A549 (cell line): ENCODE measurements at regions not wholly inside any gene's neighbourhood (a gene's known extent, or its start where the extent isn't known, plus 50 kb on each side); places are given as distances from the start of the nearest gene placed in this dataset.
A peak's percentile ranks its signal among the peaks of the same experiment; 100 is the strongest.

Source experiments
- ATAC-seq, 2 experiments: fragments of 200-7000 bp in 1 of 2; fragments of >200 bp in 1 of 2; cut with Nextera tagmentation in 1 of 2; cut with Tn5 transposase in 1 of 2; 3 replicates each; pipeline versions ENCODE4 v1.8.0 to v1.9.1; 2018 to 2020; ENCODE audit warnings: mild to moderate bottlenecking in 1 of 2, moderate library complexity in 1 of 2
- CTCF ChIA-PET: fragments of 300-600 bp; sonication (Branson Sonifier 250); formaldehyde crosslinking; extraction: SDS; loops from one replicate; lab custom pipeline; 2021; ENCODE audit warnings: antibody characterized with exemption, inconsistent platforms; lab: Yijun Ruan, JAX
- POLR2A ChIA-PET: fragments of 350-600 bp; formaldehyde crosslinking; extraction: SDS; loops from one replicate; lab custom pipeline; 2021; ENCODE audit warnings: antibody characterized with exemption, inconsistent platforms; lab: Yijun Ruan, JAX
- DNase-seq, 2 experiments: peaks; one replicate each; pipeline versions ENCODE4 v3.0.0 to v3.0.0-alpha.2; 2011 to 2016; ENCODE audit warnings: low read depth in 1 of 2, low spot score in 1 of 2
- FAIRE-seq: peaks from 2 replicates; lab custom pipeline; 2011; peaks lifted over from hg19 to GRCh38; lab: Jason Lieb, UNC
- H3K27ac ChIP-seq, 2 experiments: fragments of >200 bp; sonication (Bioruptor Twin); formaldehyde crosslinking; 3 replicates each; pipeline ENCODE4 v1.5.1; 2016 to 2017
- H3K4me1 ChIP-seq: fragments of >200 bp; sonication (Bioruptor Twin); formaldehyde crosslinking; 3 replicates; pipeline ENCODE4 v1.6.1; 2016
- H3K4me2 ChIP-seq: fragments of >200 bp; sonication (Bioruptor Twin); formaldehyde crosslinking; 3 replicates; pipeline ENCODE4 v1.6.1; 2016
- H3K4me3 ChIP-seq: fragments of >200 bp; sonication (Bioruptor Twin); formaldehyde crosslinking; 3 replicates; pipeline ENCODE4 v1.5.1; 2016
- H3K9me3 ChIP-seq: fragments of >200 bp; sonication (Bioruptor Twin); formaldehyde crosslinking; 3 replicates; pipeline ENCODE4 v1.6.1; 2016
- BCL3 ChIP-seq: fragments of >200 bp; sonication (Bioruptor Twin); formaldehyde crosslinking; IDR thresholded peaks from 3 replicates; pipeline ENCODE4 v1.6.1; 2016
- CEBPB ChIP-seq, 2 experiments: fragments of >200 bp in 1 of 2; sonication (Bioruptor Twin) in 1 of 2; formaldehyde crosslinking in 1 of 2; IDR thresholded peaks; 2 replicates each; pipeline ENCODE4 v1.6.1; 2012 to 2016
- CHD4 ChIP-seq: fragments of 200-600 bp; sonication (generic); IDR thresholded peaks from 2 replicates; pipeline ENCODE4 v1.6.1; 2016; ENCODE audit warnings: antibody characterized with exemption, mild to moderate bottlenecking, borderline replicate concordance
- CTCF ChIP-seq: fragments of >200 bp; sonication (Bioruptor Twin); formaldehyde crosslinking; IDR thresholded peaks from 3 replicates; pipeline ENCODE4 v1.5.1; 2016
- ELK1 ChIP-seq: fragments of 150-350 bp; IDR thresholded peaks from 2 replicates; pipeline ENCODE4 v1.6.1; 2014; ENCODE audit warnings: low read depth, mild to moderate bottlenecking, low read length
- ESRRA ChIP-seq: fragments of 150-350 bp; IDR thresholded peaks from 2 replicates; pipeline ENCODE4 v1.6.1; 2014; ENCODE audit warnings: mild to moderate bottlenecking, low read length, borderline replicate concordance
- FOSL2 ChIP-seq, 2 experiments: fragments of 450-650 bp in 1 of 2; fragments of >200 bp in 1 of 2; sonication (Bioruptor Twin) in 1 of 2; formaldehyde crosslinking; IDR thresholded peaks; 2 replicates each; pipeline versions ENCODE4 v1.5.0 to v1.6.1; 2016 to 2020; ENCODE audit warnings: mild to moderate bottlenecking in 1 of 2, moderate library complexity in 1 of 2
- HDAC2 ChIP-seq: fragments of 200-600 bp; sonication (generic); IDR thresholded peaks from 2 replicates; pipeline ENCODE4 v1.6.1; 2016
- HOXB5 ChIP-seq: fragments of 250-450 bp; sonication (Bioruptor Pico); IDR thresholded peaks from 2 replicates; pipeline ENCODE4 v1.5.0; 2020; ENCODE audit warnings: mild to moderate bottlenecking, moderate library complexity
- JUN ChIP-seq, 2 experiments: fragments of >200 bp; sonication (Bioruptor Twin); formaldehyde crosslinking; IDR thresholded peaks; 2 replicates in 1 of 2; 3 replicates in 1 of 2; pipeline ENCODE4 v1.6.1; 2016 to 2017
- JUNB ChIP-seq: fragments of >200 bp; sonication (Bioruptor Twin); formaldehyde crosslinking; IDR thresholded peaks from 2 replicates; pipeline ENCODE4 v1.6.1; 2016
- KDM5A ChIP-seq: fragments of 200-600 bp; sonication (generic); IDR thresholded peaks from 2 replicates; pipeline ENCODE4 v1.6.1; 2016; ENCODE audit warnings: antibody characterized with exemption, mild to moderate bottlenecking
- MAZ ChIP-seq: fragments of 150-350 bp; IDR thresholded peaks from 2 replicates; pipeline ENCODE4 v1.6.1; 2014; ENCODE audit warnings: antibody characterized with exemption, low read depth, low read length, borderline replicate concordance
- MYC ChIP-seq: IDR thresholded peaks from 2 replicates; pipeline ENCODE4 v1.6.1; 2012; ENCODE audit warnings: mild to moderate bottlenecking, inconsistent platforms, low read length, improper control_type of control experiment, borderline replicate concordance
- NPAS2 ChIP-seq: fragments of 250-450 bp; sonication (Bioruptor Pico); IDR thresholded peaks from 2 replicates; pipeline ENCODE4 v1.8.0; 2022; ENCODE audit warnings: mild to moderate bottlenecking, moderate library complexity, borderline replicate concordance
- NR3C1 ChIP-seq: fragments of >200 bp; sonication (Bioruptor Twin); formaldehyde crosslinking; IDR thresholded peaks from 3 replicates; pipeline ENCODE4 v1.6.1; 2017
- PBX3 ChIP-seq: IDR thresholded peaks from 2 replicates; pipeline ENCODE4 v1.6.1; 2012
- PHF8 ChIP-seq: fragments of 200-600 bp; sonication (generic); IDR thresholded peaks from 2 replicates; pipeline ENCODE4 v1.6.1; 2016; ENCODE audit warnings: low read depth, mild to moderate bottlenecking, antibody characterized with exemption, moderate library complexity, borderline replicate concordance
- POLR2A ChIP-seq: IDR thresholded peaks from 2 replicates; pipeline ENCODE4 v1.6.1; 2012; ENCODE audit warnings: mild to moderate bottlenecking, low read length
- POLR2AphosphoS2 ChIP-seq: conservative IDR thresholded peaks from 2 replicates; pipeline ENCODE4 v1.6.1; 2012; ENCODE audit warnings: low read length, improper control_type of control experiment, inconsistent platforms
- RFX5 ChIP-seq: fragments of 450-650 bp; IDR thresholded peaks from 2 replicates; pipeline ENCODE4 v1.7.1; 2014; ENCODE audit warnings: antibody characterized with exemption, mild to moderate bottlenecking, moderate library complexity
- RNF2 ChIP-seq: fragments of 200-600 bp; sonication (generic); IDR thresholded peaks from 2 replicates; pipeline ENCODE4 v1.6.1; 2016; ENCODE audit warnings: low read depth, mild to moderate bottlenecking, antibody characterized with exemption, moderate library complexity, borderline replicate concordance
- SREBF2 ChIP-seq: fragments of 450-650 bp; IDR thresholded peaks from 2 replicates; pipeline ENCODE4 v1.6.1; 2014; ENCODE audit warnings: mild to moderate bottlenecking, moderate library complexity
- TFCP2L1 ChIP-seq: fragments of 250-450 bp; sonication (Bioruptor Pico); IDR thresholded peaks from 2 replicates; pipeline ENCODE4 v1.5.0; 2021; ENCODE audit warnings: mild to moderate bottlenecking
- TP53 ChIP-seq: fragments of 250-450 bp; sonication (Bioruptor Pico); IDR thresholded peaks from 2 replicates; pipeline ENCODE4 v1.5.0; 2021; ENCODE audit warnings: mild to moderate bottlenecking, moderate library complexity
- USF2 ChIP-seq: fragments of 450-650 bp; IDR thresholded peaks from 2 replicates; pipeline ENCODE4 v1.6.1; 2014; ENCODE audit warnings: antibody characterized with exemption
- ZSCAN20 ChIP-seq: fragments of 250-450 bp; sonication (Bioruptor Pico); IDR thresholded peaks from 2 replicates; pipeline ENCODE4 v1.8.0; 2022; ENCODE audit warnings: mild to moderate bottlenecking, moderate library complexity
- WGBS: methylation state at CpG from one replicate; pipeline ENCODE4 v1.1.6; 2017; ENCODE audit errors: missing lambda C conversion rate; 5-methylcytosine and 5-hydroxymethylcytosine counted together

GRCh38 chr13:34224877-34225276 is 406.9 kb downstream of the RFC3 start:
- DNase-seq = no peak
- WGBS = 99% methylated on average over 10 of the region's 10 CpGs
- CTCF ChIA-PET = no interaction called here
- ATAC-seq = no peak
- peaks cover 9% of the 10 kb centered on the region; the same call in 2 of the 3 replicates for H3K9me3 ChIP-seq
- no peak overlapping the region for H3K4me2 ChIP-seq
- FAIRE-seq = no peak
- no peak overlapping the region for H3K4me3 ChIP-seq
- TF ChIP-seq HDAC2 = no peak
- no peak for TF ChIP-seq CEBPB (IDR thresholded peaks at IDR 0.05)
- TF ChIP-seq JUNB = no peak
- no peak for TF ChIP-seq PHF8
- no peak for TF ChIP-seq POLR2AphosphoS2
- no peak for TF ChIP-seq USF2
- no peak for TF ChIP-seq FOSL2 (IDR thresholded peaks at IDR 0.05)
- TF ChIP-seq FOSL2 (CRISPR knock-in tag; IDR thresholded peaks at IDR 0.05) = no peak
- TF ChIP-seq RNF2 = no peak
- no peak for TF ChIP-seq BCL3
- H3K4me1 ChIP-seq = peaks cover 19% of the 10 kb centered on the region
- H3K27ac ChIP-seq = peak overlapping the region; percentile 59 to 66; a peak in 5 of 6 replicates
- POLR2A ChIA-PET = no interaction called here

GRCh38 chr13:34230271-34230670 is 412.3 kb downstream of the RFC3 start:
- no peak overlapping the region for H3K4me3 ChIP-seq
- DNase-seq (no peak), FAIRE-seq (no peak), ATAC-seq (no peak)
- no peak overlapping the region for H3K27ac ChIP-seq
- ChIA-PET CTCF (interaction anchor here (0.6 kb wide), 2 partner anchors 62 to 394 kb away, joined by 3 read pairs; no protein-coding TSS in a partner anchor), POLR2A (no interaction called here)
- H3K4me2 ChIP-seq = no peak overlapping the region
- H3K9me3 ChIP-seq = peaks cover 9% of the 10 kb centered on the region; the same call in 2 of the 3 replicates
- TF ChIP-seq MAZ (no peak), CHD4 (no peak), POLR2A (no peak), NR3C1 (no peak), JUN (IDR thresholded peaks at IDR 0.05) (no peak), SREBF2 (no peak), MYC (no peak), ELK1 (no peak), USF2 (no peak), HOXB5 (CRISPR knock-in tag) (no peak)
- no peaks in the 10 kb centered on the region for H3K4me1 ChIP-seq

- H3K4me1 ChIP-seq = no peaks in the 10 kb centered on the region
- WGBS = 77% methylated on average over 5 of the region's 5 CpGs
- POLR2A ChIA-PET = no interaction called here
- H3K9me3 ChIP-seq = peaks cover 16% of the 10 kb centered on the region
- H3K4me3 ChIP-seq = no peak overlapping the region
- H3K4me2 ChIP-seq = no peak overlapping the region
- FAIRE-seq (no peak), ATAC-seq (no peak), DNase-seq (no peak)
- CTCF ChIA-PET = no interaction called here
- no peak overlapping the region for H3K27ac ChIP-seq
- TF ChIP-seq PBX3 = no peak
- TF ChIP-seq ZSCAN20 (CRISPR knock-in tag) = no peak
- no peak for TF ChIP-seq TP53 (CRISPR knock-in tag)
- TF ChIP-seq ESRRA = no peak
- TF ChIP-seq CTCF = no peak
- no peak for TF ChIP-seq RFX5
- no peak for TF ChIP-seq HDAC2
- TF ChIP-seq NPAS2 (CRISPR knock-in tag) = no peak
- no peak for TF ChIP-seq KDM5A
- no peak for TF ChIP-seq MAZ
- no peak for TF ChIP-seq POLR2AphosphoS2
- TF ChIP-seq TFCP2L1 (CRISPR knock-in tag) = no peak
- TF ChIP-seq RNF2 = no peak
Observed at GRCh38 chr13:34241332-34241731, 423.4 kb downstream of the RFC3 start.
